Thyroid gland (tissue), 4 donors: ENCODE measurements at regions not wholly inside any gene's neighbourhood (a gene's known extent, or its start where the extent isn't known, plus 50 kb on each side); places are given as distances from the start of the nearest gene placed in this dataset.

Experiments used
- CTCF ChIP-seq, 6 experiments: fragments of 200-600 bp in 3 of 6; fragments of 450-650 bp in 3 of 6; sonication (generic) in 3 of 6; IDR thresholded peaks; one replicate each; pipeline ENCODE4 v1.5.1; 2016 to 2019; ENCODE audit warnings: antibody characterized with exemption in 6 of 6, mild to moderate bottlenecking in 2 of 6, inconsistent platforms in 1 of 6, moderate library complexity in 1 of 6
- POLR2A ChIP-seq, 2 donors: fragments of 450-650 bp; IDR thresholded peaks; one replicate each; pipeline ENCODE4 v1.6.1; 2017; ENCODE audit warnings: antibody characterized with exemption in 2 of 2, mild to moderate bottlenecking in 2 of 2, moderate library complexity in 1 of 2

- TF ChIP-seq CTCF (IDR thresholded peaks at IDR 0.05) (no peak), POLR2A (IDR thresholded peaks at IDR 0.05) (no peak)
These were observed 120.5 kb upstream of the RASSF8 start for GRCh38 chr12:25838007-25838406.
